H1 (cell line): ENCODE measurements at regions not wholly inside any gene's neighbourhood (a gene's known extent, or its start where the extent isn't known, plus 50 kb on each side); places are given as distances from the start of the nearest gene placed in this dataset.

Experiments
- CTCF ChIA-PET: fragments of 300-600 bp; sonication (Branson Sonifier 250); formaldehyde crosslinking; loops from one replicate; lab custom pipeline; 2021; ENCODE audit not compliant: partially characterized antibody; lab: Charles Lee
- POLR2A ChIA-PET: fragments of 300-600 bp; sonication (Branson Sonifier 250); formaldehyde crosslinking; loops from one replicate; lab custom pipeline; 2021; ENCODE audit warnings: inconsistent platforms; ENCODE audit not compliant: partially characterized antibody; lab: Charles Lee
- DNase-seq, 2 experiments: peaks; one replicate each; pipeline versions ENCODE4 v3.0.0 to v3.0.0-alpha.2; 2010 to 2022; ENCODE audit warnings: low spot score in 2 of 2, low read depth in 1 of 2, mixed read lengths in 1 of 2
- FAIRE-seq: peaks from 2 replicates; lab custom pipeline; 2011; peaks lifted over from hg19 to GRCh38; lab: Jason Lieb, UNC
- H2AFZ ChIP-seq: 2 replicates; pipeline ENCODE4 v1.8.1; 2012; ENCODE audit warnings: low read length, inconsistent platforms
- H2AK5ac ChIP-seq: 2 replicates; pipeline ENCODE4 v1.6.1; 2013; ENCODE audit warnings: low read depth, low read length
- H2BK120ac ChIP-seq: replicated peaks from 2 replicates; pipeline ENCODE3; 2013; ENCODE audit warnings: low read depth, low read length, inconsistent platforms
- H2BK12ac ChIP-seq: 2 replicates; pipeline ENCODE4 v1.6.1; 2013; ENCODE audit warnings: low read depth, low read length
- H2BK15ac ChIP-seq: 2 replicates; pipeline ENCODE4 v1.6.1; 2013; ENCODE audit warnings: low read length
- H2BK20ac ChIP-seq: 2 replicates; pipeline ENCODE4 v1.6.1; 2013; ENCODE audit warnings: low read length
- H2BK5ac ChIP-seq: 2 replicates; pipeline ENCODE4 v1.6.1; 2013; ENCODE audit warnings: low read depth, low read length
- H3K14ac ChIP-seq: 2 replicates; pipeline ENCODE4 v1.6.1; 2013; ENCODE audit warnings: inconsistent platforms; ENCODE audit not compliant: insufficient read length
- H3K18ac ChIP-seq: 2 replicates; pipeline ENCODE4 v1.6.1; 2013; ENCODE audit warnings: low read length; ENCODE audit errors: extremely low read depth
- H3K23ac ChIP-seq: 2 replicates; pipeline ENCODE4 v1.6.1; 2013; ENCODE audit warnings: inconsistent platforms; ENCODE audit not compliant: insufficient read length
- H3K23me2 ChIP-seq: 2 replicates; pipeline ENCODE4 v1.6.1; 2013; ENCODE audit warnings: low read depth, low read length
- H3K27ac ChIP-seq: 2 replicates; pipeline ENCODE4 v1.6.1; 2011; ENCODE audit warnings: low read depth, low read length, inconsistent platforms
- H3K27me3 ChIP-seq, 4 experiments: replicated peaks in 1 of 4; 1 replicate in 1 of 4; 2 replicates in 3 of 4; pipeline versions ENCODE4 v1.6.1 to v1.8.1; 2011 to 2013; ENCODE audit warnings: low read length in 3 of 4, mild to moderate bottlenecking in 3 of 4, inconsistent platforms in 2 of 4, mixed read lengths in 2 of 4, moderate library complexity in 1 of 4; ENCODE audit not compliant: control insufficient read depth in 3 of 4, insufficient read depth in 3 of 4; ENCODE audit errors: extremely low read depth in 1 of 4
- H3K36me3 ChIP-seq, 4 experiments: 2 replicates each; pipeline versions ENCODE4 v1.6.1 to v1.8.1; 2011 to 2013; ENCODE audit warnings: mild to moderate bottlenecking in 4 of 4, low read length in 3 of 4, moderate library complexity in 2 of 4, control low read depth in 1 of 4, inconsistent platforms in 1 of 4; ENCODE audit not compliant: insufficient read depth in 4 of 4, control insufficient read depth in 2 of 4
- H3K4ac ChIP-seq: replicated peaks from 2 replicates; pipeline ENCODE3; 2013; ENCODE audit warnings: low read length, low read depth, mixed read lengths, inconsistent platforms; ENCODE audit not compliant: insufficient read length
- H3K4me1 ChIP-seq, 4 experiments: replicated peaks in 1 of 4; 1 replicate in 1 of 4; 2 replicates in 3 of 4; pipeline versions ENCODE4 v1.6.1 to v1.8.1; 2011 to 2013; ENCODE audit warnings: low read length in 3 of 4, inconsistent platforms in 2 of 4, mixed read lengths in 1 of 4; ENCODE audit not compliant: insufficient read depth in 4 of 4, control insufficient read depth in 3 of 4
- H3K4me2 ChIP-seq, 2 experiments: 2 replicates each; pipeline versions ENCODE4 v1.6.1 to v1.8.1; 2011 to 2013; ENCODE audit warnings: low read depth in 2 of 2, low read length in 2 of 2, control low read depth in 1 of 2, inconsistent platforms in 1 of 2, mild to moderate bottlenecking in 1 of 2; ENCODE audit not compliant: insufficient read depth in 1 of 2
- H3K4me3 ChIP-seq, 4 experiments: fragments of 200-600, 300-600 bp in 1 of 4; sonication (generic), shearing (Covaris generic), sonication (Bioruptor Twin) in 1 of 4; 2 replicates each; pipeline versions ENCODE4 v1.5.1 to v1.8.1; 2011 to 2016; ENCODE audit warnings: low read length in 4 of 4, low read depth in 3 of 4, control low read depth in 2 of 4, inconsistent platforms in 2 of 4, mild to moderate bottlenecking in 2 of 4, mixed read lengths in 1 of 4, moderate library complexity in 1 of 4; ENCODE audit not compliant: insufficient read depth in 2 of 4; ENCODE audit errors: extremely low read depth in 1 of 4
- H3K56ac ChIP-seq: replicated peaks from 2 replicates; pipeline ENCODE3; 2013; ENCODE audit warnings: low read depth, mild to moderate bottlenecking, mixed read lengths, low read length, inconsistent platforms; ENCODE audit not compliant: insufficient read length
- H3K79me1 ChIP-seq: 2 replicates; pipeline ENCODE4 v1.6.1; 2013; ENCODE audit warnings: low read depth, low read length, control low read depth
- H3K79me2 ChIP-seq, 2 experiments: 2 replicates each; pipeline versions ENCODE4 v1.6.1 to v1.8.1; 2012 to 2013; ENCODE audit warnings: low read length in 2 of 2, mild to moderate bottlenecking in 2 of 2, inconsistent platforms in 1 of 2; ENCODE audit not compliant: insufficient read depth in 2 of 2, control insufficient read depth in 1 of 2
- H3K9ac ChIP-seq, 4 experiments: replicated peaks in 1 of 4; 1 replicate in 1 of 4; 2 replicates in 3 of 4; pipeline versions ENCODE4 v1.6.1 to v1.8.1; 2011 to 2013; ENCODE audit warnings: low read depth in 3 of 4, low read length in 3 of 4, control low read depth in 2 of 4, mild to moderate bottlenecking in 2 of 4, moderate library complexity in 2 of 4, inconsistent platforms in 1 of 4; ENCODE audit errors: extremely low read depth in 1 of 4
- H3K9me3 ChIP-seq, 2 experiments: 2 replicates each; pipeline versions ENCODE4 v1.6.1 to v1.8.1; 2012 to 2013; ENCODE audit warnings: mild to moderate bottlenecking in 2 of 2, moderate library complexity in 2 of 2, control low read depth in 1 of 2, inconsistent platforms in 1 of 2, low read depth in 1 of 2, low read length in 1 of 2, mixed read lengths in 1 of 2; ENCODE audit not compliant: insufficient read depth in 2 of 2
- H4K20me1 ChIP-seq, 2 experiments: replicated peaks in 1 of 2; 2 replicates each; pipeline versions ENCODE3 to v1.8.1; 2011 to 2013; ENCODE audit warnings: inconsistent platforms in 2 of 2, low read length in 2 of 2, mild to moderate bottlenecking in 1 of 2; ENCODE audit not compliant: insufficient read depth in 2 of 2, control insufficient read depth in 1 of 2
- H4K5ac ChIP-seq: 2 replicates; pipeline ENCODE4 v1.6.1; 2013; ENCODE audit warnings: low read length, low read depth, mixed read lengths, inconsistent platforms; ENCODE audit not compliant: insufficient read length
- H4K8ac ChIP-seq: 2 replicates; pipeline ENCODE4 v1.8.0; 2013; ENCODE audit warnings: mild to moderate bottlenecking, moderate library complexity, low read length, inconsistent platforms; ENCODE audit not compliant: insufficient read depth; ENCODE audit errors: extremely low read depth
- H4K91ac ChIP-seq: replicated peaks from 2 replicates; pipeline ENCODE3; 2013; ENCODE audit warnings: low read length, mixed read lengths, inconsistent platforms; ENCODE audit not compliant: insufficient read length
- BCL11A ChIP-seq, 2 experiments: IDR thresholded peaks; one replicate each; pipeline ENCODE4 v1.6.1; 2011; ENCODE audit warnings: low read depth in 2 of 2, low read length in 2 of 2, mild to moderate bottlenecking in 2 of 2
- EGR1 ChIP-seq: IDR thresholded peaks from 2 replicates; pipeline ENCODE4 v1.6.1; 2011; ENCODE audit warnings: low read depth, low read length, borderline replicate concordance
- EP300 ChIP-seq, 2 experiments: IDR thresholded peaks; 1 replicate in 1 of 2; 2 replicates in 1 of 2; pipeline ENCODE4 v1.6.1; 2011 to 2012; ENCODE audit warnings: low read depth in 2 of 2, low read length in 2 of 2, mild to moderate bottlenecking in 2 of 2, borderline replicate concordance in 1 of 2, inconsistent platforms in 1 of 2, moderate library complexity in 1 of 2
- HDAC6 ChIP-seq: IDR thresholded peaks from one replicate; pipeline ENCODE4 v1.7.1; 2012; ENCODE audit warnings: low read depth, mild to moderate bottlenecking, inconsistent platforms, low read length, moderate library complexity
- KDM5A ChIP-seq: fragments of 200-600 bp; IDR thresholded peaks from 2 replicates; pipeline ENCODE4 v1.7.1; 2012; ENCODE audit warnings: mild to moderate bottlenecking, low read length, inconsistent platforms, mixed read lengths
- POLR2AphosphoS5 ChIP-seq: IDR thresholded peaks from 2 replicates; pipeline ENCODE4 v1.6.1; 2011; ENCODE audit warnings: low read depth, low read length
- SIX5 ChIP-seq: IDR thresholded peaks from 2 replicates; pipeline ENCODE4 v1.6.1; 2011; ENCODE audit warnings: mild to moderate bottlenecking, low read depth, low read length
- SUZ12 ChIP-seq: fragments of 200-600 bp; sonication (generic); IDR thresholded peaks from 2 replicates; pipeline ENCODE4 v1.6.1; 2012; ENCODE audit warnings: mild to moderate bottlenecking, inconsistent platforms, low read length, moderate library complexity, mixed read lengths
- WGBS, 2 experiments: shearing (Covaris generic) in 1 of 2; methylation state at CpG; one replicate each; pipeline versions ENCODE4 v1.1.6 to v1.1.7; 2013 to 2015; ENCODE audit warnings: low lambda C conversion rate in 2 of 2, mixed read lengths in 2 of 2, inconsistent platforms in 1 of 2, low coverage in 1 of 2, missing lambda C conversion rate in 1 of 2; ENCODE audit not compliant: insufficient replicate concordance in 2 of 2, insufficient coverage in 1 of 2, insufficient read length in 1 of 2; ENCODE audit errors: extremely low coverage in 1 of 2, missing lambda C conversion rate in 1 of 2; 5-methylcytosine and 5-hydroxymethylcytosine counted together

- no peaks in the 10 kb centered on the region for H3K4me1 ChIP-seq
- no peaks in the 10 kb centered on the region for H3K36me3 ChIP-seq
- no peaks in the 10 kb centered on the region for H3K79me2 ChIP-seq
- H3K9ac ChIP-seq, result no peak overlapping the region
- no peak overlapping the region for H2AK5ac ChIP-seq
- H4K91ac ChIP-seq, result no peak overlapping the region
- no peak overlapping the region for H3K27ac ChIP-seq
- no peak overlapping the region for H3K23ac ChIP-seq
- no peak overlapping the region for H2BK120ac ChIP-seq
- H3K23me2 ChIP-seq, result no peaks in the 10 kb centered on the region
- CTCF ChIA-PET, result interaction anchor here (1.0 to 3.3 kb wide), 4 partner anchors 18 to 383 kb away, joined by 3 to 12 read pairs (median 4); no protein-coding TSS in a partner anchor
- no peak overlapping the region for H2BK5ac ChIP-seq
- no peak overlapping the region for H2BK15ac ChIP-seq
- no peak overlapping the region for H3K14ac ChIP-seq
- no peak overlapping the region for H2BK20ac ChIP-seq
- FAIRE-seq, result no peak
- H4K20me1 ChIP-seq, result no peaks in the 10 kb centered on the region
- no peak overlapping the region for H3K4ac ChIP-seq
- no peak overlapping the region for H3K56ac ChIP-seq
- no peak overlapping the region for H3K4me3 ChIP-seq
- H4K5ac ChIP-seq, result no peak overlapping the region
- POLR2A ChIA-PET, result interaction anchor here (0.7 to 1.2 kb wide), 2 partner anchors 11 to 13 kb away, joined by 3 read pairs; no protein-coding TSS in a partner anchor
- no peaks in the 10 kb centered on the region for H3K27me3 ChIP-seq
- DNase-seq, result peak in 1 of 2 experiments; percentile 17
- H3K4me2 ChIP-seq, result no peak overlapping the region
- H2AFZ ChIP-seq, result no peak overlapping the region
- no peak overlapping the region for H3K18ac ChIP-seq
- H3K9me3 ChIP-seq, result no peaks in the 10 kb centered on the region
- H3K79me1 ChIP-seq, result no peaks in the 10 kb centered on the region
- TF ChIP-seq BCL11A (IDR thresholded peaks at IDR 0.05; ENCODE audit: low read depth in 2 of 2, low read length in 2 of 2) (no peak), HDAC6 (no peak), POLR2AphosphoS5 (no peak), EP300 (IDR thresholded peaks at IDR 0.05; ENCODE audit: borderline replicate concordance in 1 of 2, low read depth in 2 of 2, low read length in 2 of 2) (no peak), SUZ12 (no peak), EGR1 (no peak), KDM5A (no peak), SIX5 (no peak)
- WGBS, 2 experiments, result 95% methylated on average over 3 of the region's 3 CpGs; no CpG with 5 or more reads in 1 of the 2 experiments
- H2BK12ac ChIP-seq, result no peak overlapping the region
- H4K8ac ChIP-seq, result no peak overlapping the region
Measured at GRCh38 chr11:35875466-35875865, 68.4 kb upstream of the LDLRAD3 start.
